ENCODE measurements at regions not wholly inside any gene's neighbourhood (a gene's known extent, or its start where the extent isn't known, plus 50 kb on each side); places are given as distances from the start of the nearest gene placed in this dataset.

GRCh38 chr18:34039201-34039600 lies 185.5 kb downstream of the NOL4 start:
- ChIA-PET POLR2A (ENCODE audit: unreplicated experiment) (no interaction called here), CTCF (no interaction called here)
- Histone ChIP-seq H3K4me2 (peak overlapping the region; percentile 31; the same call in 1 of the 2 replicates), H4K20me1 (ENCODE audit: insufficient read depth) (no peaks in the 10 kb centered on the region), H3K27me3 (ENCODE audit: insufficient read depth, low read depth) (no peaks in the 10 kb centered on the region), H3K9me2 (ENCODE audit: insufficient read depth) (no peaks in the 10 kb centered on the region), H2AFZ (no peak overlapping the region), H3F3A (ENCODE audit: insufficient read depth, low read depth) (no peaks in the 10 kb centered on the region), H3K9me3 (ENCODE audit: insufficient read depth, low read depth) (no peaks in the 10 kb centered on the region), H3K4me1 (replicated peaks; ENCODE audit: insufficient read depth) (no peaks in the 10 kb centered on the region), H3K79me2 (ENCODE audit: low read depth) (no peaks in the 10 kb centered on the region), H3K36me3 (ENCODE audit: low read depth) (no peaks in the 10 kb centered on the region), H3K27ac (no peak overlapping the region), H3K4me3 (0 out of 2 replicates have a peak overlapping the region, but pooled peaks have one; percentile 4)
- intact Hi-C loops (cut with micrococcal nuclease; ENCODE audit: unreplicated experiment) = no loop called here
- TF ChIP-seq CTCF (conservative IDR thresholded peaks at IDR 0.05) = no peak
- BruUV-seq (replicated peaks) = no TSS peak
- DNase-seq = no peak

- Histone ChIP-seq H3K36me3 (ENCODE audit: low read depth) (no peaks in the 10 kb centered on the region), H3K9me3 (ENCODE audit: insufficient read depth, low read depth) (no peaks in the 10 kb centered on the region), H3K4me3 (no peak overlapping the region), H3K79me2 (ENCODE audit: low read depth) (no peaks in the 10 kb centered on the region), H3K9me2 (ENCODE audit: insufficient read depth) (no peaks in the 10 kb centered on the region), H2AFZ (no peak overlapping the region), H3K27ac (no peak overlapping the region), H3K27me3 (ENCODE audit: insufficient read depth, low read depth) (no peaks in the 10 kb centered on the region), H3F3A (ENCODE audit: insufficient read depth, low read depth) (no peaks in the 10 kb centered on the region), H3K4me1 (replicated peaks; ENCODE audit: insufficient read depth) (no peaks in the 10 kb centered on the region), H3K4me2 (no peak overlapping the region), H4K20me1 (ENCODE audit: insufficient read depth) (no peaks in the 10 kb centered on the region)
- DNase-seq = no peak
- TF ChIP-seq EZH2 (IDR thresholded peaks at IDR 0.05; ENCODE audit: low read depth) (no peak), CTCF (conservative IDR thresholded peaks at IDR 0.05) (no peak)
- ChIA-PET POLR2A (ENCODE audit: unreplicated experiment) (no interaction called here), CTCF (no interaction called here)
- BruUV-seq (replicated peaks) = no TSS peak
- intact Hi-C loops (cut with micrococcal nuclease; ENCODE audit: unreplicated experiment) = no loop called here
These were observed 186.6 kb downstream of the NOL4 start for GRCh38 chr18:34038086-34038485.

- DNase-seq = no peak
- H3F3A ChIP-seq (ENCODE audit: insufficient read depth, low read depth) = no peaks in the 10 kb centered on the region
- H3K36me3 ChIP-seq (ENCODE audit: low read depth) = no peaks in the 10 kb centered on the region
- TF ChIP-seq CTCF (conservative IDR thresholded peaks at IDR 0.05) = no peak
- no peak for TF ChIP-seq EZH2 (IDR thresholded peaks at IDR 0.05; ENCODE audit: low read depth)
- H3K27me3 ChIP-seq (ENCODE audit: insufficient read depth, low read depth) = no peaks in the 10 kb centered on the region
- H3K79me2 ChIP-seq (ENCODE audit: low read depth) = no peaks in the 10 kb centered on the region
- H2AFZ ChIP-seq = no peak overlapping the region
- H4K20me1 ChIP-seq (ENCODE audit: insufficient read depth) = no peaks in the 10 kb centered on the region
- no peak overlapping the region for H3K4me3 ChIP-seq
- intact Hi-C loops (cut with micrococcal nuclease; ENCODE audit: unreplicated experiment) = no loop called here
- no peak overlapping the region for H3K4me2 ChIP-seq
- ChIA-PET CTCF (no interaction called here), POLR2A (ENCODE audit: unreplicated experiment) (no interaction called here)
- H3K9me3 ChIP-seq (ENCODE audit: insufficient read depth, low read depth) = no peaks in the 10 kb centered on the region
- H3K27ac ChIP-seq = no peak overlapping the region
- H3K9me2 ChIP-seq (ENCODE audit: insufficient read depth) = no peaks in the 10 kb centered on the region
- BruUV-seq (replicated peaks) = no TSS peak
- no peaks in the 10 kb centered on the region for H3K4me1 ChIP-seq (replicated peaks; ENCODE audit: insufficient read depth)
These were observed 190.7 kb downstream of the NOL4 start for GRCh38 chr18:34033968-34034367.

Measured in PC-9 (cell line).